Right renal pelvis (tissue), 4 donors: ENCODE measurements at regions not wholly inside any gene's neighbourhood (a gene's known extent, or its start where the extent isn't known, plus 50 kb on each side); places are given as distances from the start of the nearest gene placed in this dataset.

Experiments
- DNase-seq, 4 donors: peaks; one replicate each; pipeline ENCODE4 v3.0.0-alpha.2; 2013; ENCODE audit warnings: low read depth in 4 of 4, low spot score in 3 of 4, missing footprints in 1 of 4

- DNase-seq: no peak
Measured at GRCh38 chr9:108681851-108682590, 173.8 kb downstream of the ACTL7B start.

GRCh38 chr9:108680946-108681345 lies 174.8 kb downstream of the ACTL7B start:
- no peak for DNase-seq

GRCh38 chr9:108677776-108678175 lies 178.0 kb downstream of the ACTL7B start:
- no peak for DNase-seq

GRCh38 chr9:108676355-108676754 lies 179.4 kb downstream of the ACTL7B start:
- DNase-seq: no peak

- DNase-seq: no peak
Measured at GRCh38 chr9:108675708-108676107, 180.1 kb downstream of the ACTL7B start.

GRCh38 chr9:108674766-108675530 lies 180.8 kb downstream of the ACTL7B start:
- DNase-seq: no peak

GRCh38 chr9:108673386-108673785 lies 182.4 kb downstream of the ACTL7B start:
- no peak for DNase-seq

GRCh38 chr9:108672475-108673190 lies 183.2 kb downstream of the ACTL7B start:
- DNase-seq: no peak

GRCh38 chr9:108671794-108672193 lies 184.0 kb downstream of the ACTL7B start:
- DNase-seq: no peak

GRCh38 chr9:108671176-108671575 lies 184.6 kb downstream of the ACTL7B start:
- no peak for DNase-seq

- no peak for DNase-seq
Measured at GRCh38 chr9:108668938-108669335, 186.8 kb downstream of the ACTL7B start.

GRCh38 chr9:108668191-108668937 lies 187.4 kb downstream of the ACTL7B start:
- DNase-seq: no peak

GRCh38 chr9:108666240-108666784 lies 189.5 kb downstream of the ACTL7B start:
- no peak for DNase-seq

- no peak for DNase-seq
Measured at GRCh38 chr9:108665521-108666239, 190.1 kb downstream of the ACTL7B start.

- DNase-seq: no peak
Measured at GRCh38 chr9:108664309-108665255, 191.2 kb downstream of the ACTL7B start.

GRCh38 chr9:108663422-108663821 lies 192.4 kb downstream of the ACTL7B start:
- no peak for DNase-seq

- DNase-seq: no peak
Measured at GRCh38 chr9:108662956-108663355, 192.8 kb downstream of the ACTL7B start.

- no peak for DNase-seq
Measured at GRCh38 chr9:108662091-108662875, 193.5 kb downstream of the ACTL7B start.
